Right kidney (tissue), 1 donor: ENCODE measurements at regions not wholly inside any gene's neighbourhood (a gene's known extent, or its start where the extent isn't known, plus 50 kb on each side); places are given as distances from the start of the nearest gene placed in this dataset.
"Not testable (repeated sequence)": the region's sequence is repeated elsewhere in the genome, so short reads cannot be mapped to it uniquely, and the experiment has no call there.

Source experiments
- DNase-seq: peaks from one replicate; pipeline ENCODE4 v3.0.0-alpha.2; 2016

- no peak for DNase-seq
Observed at GRCh38 chr13:86579662-86580061, 780.4 kb upstream of the SLITRK6 start.

GRCh38 chr13:86581706-86582105, 782.5 kb upstream of the SLITRK6 start:
- DNase-seq: no peak

- no peak for DNase-seq
Observed at GRCh38 chr13:86584301-86584700, 785.1 kb upstream of the SLITRK6 start.

GRCh38 chr13:86585835-86586234, 786.6 kb upstream of the SLITRK6 start:
- DNase-seq: no peak

- DNase-seq: no peak
Observed at GRCh38 chr13:86591862-86592261, 792.6 kb upstream of the SLITRK6 start.

- DNase-seq: no peak
Observed at GRCh38 chr13:86601351-86601750, 802.1 kb upstream of the SLITRK6 start.

GRCh38 chr13:86606264-86606663, 807.0 kb upstream of the SLITRK6 start:
- DNase-seq: no peak

- no peak for DNase-seq
Observed at GRCh38 chr13:86608701-86609100, 809.5 kb upstream of the SLITRK6 start.

- DNase-seq: no peak
Observed at GRCh38 chr13:86633346-86633745, 834.1 kb upstream of the SLITRK6 start.

GRCh38 chr13:86651171-86651570, 852.0 kb upstream of the SLITRK6 start:
- DNase-seq: not testable (repeated sequence)

GRCh38 chr13:86653009-86653408, 853.8 kb upstream of the SLITRK6 start:
- DNase-seq: no peak

GRCh38 chr13:86655561-86655960, 856.3 kb upstream of the SLITRK6 start:
- DNase-seq: no peak

- DNase-seq: no peak
Observed at GRCh38 chr13:86660090-86660489, 860.9 kb upstream of the SLITRK6 start.

GRCh38 chr13:86665842-86666241, 866.6 kb upstream of the SLITRK6 start:
- DNase-seq: no peak

GRCh38 chr13:86673931-86674431, 874.8 kb upstream of the SLITRK6 start:
- no peak for DNase-seq

- no peak for DNase-seq
Observed at GRCh38 chr13:86681223-86681622, 882.0 kb upstream of the SLITRK6 start.

GRCh38 chr13:86684402-86684801, 885.2 kb upstream of the SLITRK6 start:
- no peak for DNase-seq

- DNase-seq: no peak
Observed at GRCh38 chr13:86689911-86690310, 890.7 kb upstream of the SLITRK6 start.

- no peak for DNase-seq
Observed at GRCh38 chr13:86692291-86692690, 893.1 kb upstream of the SLITRK6 start.

- no peak for DNase-seq
Observed at GRCh38 chr13:86710013-86710412, 910.8 kb upstream of the SLITRK6 start.

GRCh38 chr13:86710896-86711295, 911.7 kb upstream of the SLITRK6 start:
- no peak for DNase-seq

GRCh38 chr13:86714495-86714894, 915.3 kb upstream of the SLITRK6 start:
- DNase-seq: no peak

- no peak for DNase-seq
Observed at GRCh38 chr13:86725105-86725504, 925.9 kb upstream of the SLITRK6 start.

GRCh38 chr13:86729206-86729605, 930.0 kb upstream of the SLITRK6 start:
- DNase-seq: no peak

- no peak for DNase-seq
Observed at GRCh38 chr13:86731987-86732386, 932.8 kb upstream of the SLITRK6 start.
